Neural progenitor cell (in vitro differentiated cells): ENCODE measurements at regions not wholly inside any gene's neighbourhood (a gene's known extent, or its start where the extent isn't known, plus 50 kb on each side); places are given as distances from the start of the nearest gene placed in this dataset.

Experiments used
- DNase-seq: peaks from one replicate; pipeline ENCODE4 v3.0.0-alpha.2; 2016; ENCODE audit warnings: low spot score
- H2AFZ ChIP-seq: fragments of 200-600 bp; sonication (generic); replicated peaks from 2 replicates; pipeline ENCODE4 v1.6.1; 2016; ENCODE audit warnings: antibody characterized with exemption
- H3F3A ChIP-seq: fragments of 200-600 bp; sonication (generic); 2 replicates; pipeline ENCODE4 v1.6.1; 2016; ENCODE audit warnings: antibody characterized with exemption, low read depth
- H3K27ac ChIP-seq: fragments of 200-600 bp; sonication (generic); 2 replicates; pipeline ENCODE4 v1.5.1; 2016; ENCODE audit warnings: mild to moderate bottlenecking
- H3K27me3 ChIP-seq: fragments of 200-600 bp; sonication (generic); 2 replicates; pipeline ENCODE4 v1.6.1; 2016; ENCODE audit warnings: mild to moderate bottlenecking, moderate library complexity
- H3K36me3 ChIP-seq: fragments of 200-600 bp; sonication (generic); 2 replicates; pipeline ENCODE4 v1.5.1; 2016
- H3K4me1 ChIP-seq: fragments of 200-600 bp; sonication (generic); 2 replicates; pipeline ENCODE4 v1.6.1; 2016; ENCODE audit warnings: mixed run types
- H3K4me2 ChIP-seq: fragments of 200-600 bp; sonication (generic); 2 replicates; pipeline ENCODE4 v1.6.1; 2016
- H3K4me3 ChIP-seq: fragments of 200-600 bp; sonication (generic); 2 replicates; pipeline ENCODE4 v1.5.1; 2016
- H3K79me2 ChIP-seq: fragments of 200-600 bp; sonication (generic); 2 replicates; pipeline ENCODE4 v1.6.1; 2016; ENCODE audit warnings: low read depth
- H3K9ac ChIP-seq: fragments of 200-600 bp; sonication (generic); 2 replicates; pipeline ENCODE4 v1.6.1; 2016
- H3K9me3 ChIP-seq: fragments of 200-600 bp; sonication (generic); 2 replicates; pipeline ENCODE4 v1.5.1; 2016; ENCODE audit warnings: low read depth
- H4K20me1 ChIP-seq: fragments of 200-600 bp; sonication (generic); 2 replicates; pipeline ENCODE4 v1.6.1; 2016; ENCODE audit warnings: low read depth
- H3K27ac Mint-ChIP-seq: 3 replicates; pipeline ENCODE4 v1.8.0; 2021; ENCODE audit warnings: mixed read lengths
- H3K27me3 Mint-ChIP-seq: 2 replicates; pipeline ENCODE4 v1.8.0; 2022; ENCODE audit warnings: low read depth, mild to moderate bottlenecking, inconsistent platforms, moderate library complexity, mixed read lengths; ENCODE audit not compliant: insufficient read depth
- H3K36me3 Mint-ChIP-seq: 3 replicates; pipeline ENCODE4 v1.8.0; 2021; ENCODE audit warnings: mixed read lengths
- H3K4me1 Mint-ChIP-seq: 3 replicates; pipeline ENCODE4 v1.8.0; 2021; ENCODE audit warnings: mixed read lengths
- H3K4me3 Mint-ChIP-seq: 3 replicates; pipeline ENCODE4 v1.8.0; 2021; ENCODE audit warnings: mild to moderate bottlenecking, moderate library complexity, mixed read lengths
- H3K9me3 Mint-ChIP-seq: 3 replicates; pipeline ENCODE4 v1.8.0; 2020; ENCODE audit warnings: mixed read lengths
- EZH2 ChIP-seq: fragments of 200-600 bp; sonication (generic); IDR thresholded peaks from 2 replicates; pipeline ENCODE4 v1.6.1; 2017; ENCODE audit warnings: antibody characterized with exemption, mild to moderate bottlenecking, moderate library complexity
- EZH2phosphoT487 ChIP-seq: fragments of 200-600 bp; sonication (generic); IDR thresholded peaks from 2 replicates; pipeline ENCODE4 v1.6.1; 2017; ENCODE audit warnings: antibody characterized with exemption
- TF ChIP-seq, protein P1 (sequence below): fragments of 200-600 bp; sonication (generic); IDR thresholded peaks from 2 replicates; pipeline ENCODE4 v1.5.1; 2017; ENCODE audit warnings: antibody characterized with exemption, mild to moderate bottlenecking

GRCh38 chr2:62570861-62571698 lies 65.1 kb upstream of the TMEM17 start:
- TF ChIP-seq EZH2 (no peak), EZH2phosphoT487 (no peak)
- TF ChIP-seq, protein P1, sequence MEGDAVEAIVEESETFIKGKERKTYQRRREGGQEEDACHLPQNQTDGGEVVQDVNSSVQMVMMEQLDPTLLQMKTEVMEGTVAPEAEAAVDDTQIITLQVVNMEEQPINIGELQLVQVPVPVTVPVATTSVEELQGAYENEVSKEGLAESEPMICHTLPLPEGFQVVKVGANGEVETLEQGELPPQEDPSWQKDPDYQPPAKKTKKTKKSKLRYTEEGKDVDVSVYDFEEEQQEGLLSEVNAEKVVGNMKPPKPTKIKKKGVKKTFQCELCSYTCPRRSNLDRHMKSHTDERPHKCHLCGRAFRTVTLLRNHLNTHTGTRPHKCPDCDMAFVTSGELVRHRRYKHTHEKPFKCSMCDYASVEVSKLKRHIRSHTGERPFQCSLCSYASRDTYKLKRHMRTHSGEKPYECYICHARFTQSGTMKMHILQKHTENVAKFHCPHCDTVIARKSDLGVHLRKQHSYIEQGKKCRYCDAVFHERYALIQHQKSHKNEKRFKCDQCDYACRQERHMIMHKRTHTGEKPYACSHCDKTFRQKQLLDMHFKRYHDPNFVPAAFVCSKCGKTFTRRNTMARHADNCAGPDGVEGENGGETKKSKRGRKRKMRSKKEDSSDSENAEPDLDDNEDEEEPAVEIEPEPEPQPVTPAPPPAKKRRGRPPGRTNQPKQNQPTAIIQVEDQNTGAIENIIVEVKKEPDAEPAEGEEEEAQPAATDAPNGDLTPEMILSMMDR, result no peak
- Mint-ChIP-seq H3K9me3 (no peaks in the 10 kb centered on the region), H3K4me1 (peaks cover 15% of the 10 kb centered on the region), H3K27ac (no peak overlapping the region), H3K36me3 (no peaks in the 10 kb centered on the region), H3K4me3 (peak overlapping the region; percentile 70), H3K27me3 (peaks cover 9% of the 10 kb centered on the region)
- Histone ChIP-seq H3K27me3 (peaks cover 37% of the 10 kb centered on the region), H3K9ac (no peak overlapping the region), H3K79me2 (no peaks in the 10 kb centered on the region), H4K20me1 (no peaks in the 10 kb centered on the region), H3K4me2 (peak overlapping the region; percentile 82), H3K4me1 (peaks cover 11% of the 10 kb centered on the region), H3K4me3 (peak overlapping the region; percentile 45), H3K27ac (no peak overlapping the region), H3K36me3 (no peaks in the 10 kb centered on the region), H3F3A (no peaks in the 10 kb centered on the region), H3K9me3 (no peaks in the 10 kb centered on the region), H2AFZ (peak overlapping the region; percentile 92)
- DNase-seq, result peak; percentile 17

- Histone ChIP-seq H3F3A (no peaks in the 10 kb centered on the region), H2AFZ (peak overlapping the region; percentile 92), H4K20me1 (no peaks in the 10 kb centered on the region), H3K9me3 (no peaks in the 10 kb centered on the region), H3K79me2 (no peaks in the 10 kb centered on the region), H3K4me1 (peaks cover 11% of the 10 kb centered on the region), H3K36me3 (no peaks in the 10 kb centered on the region), H3K9ac (no peak overlapping the region), H3K27me3 (peaks cover 37% of the 10 kb centered on the region), H3K27ac (no peak overlapping the region), H3K4me3 (peak overlapping the region; percentile 45), H3K4me2 (peak overlapping the region; percentile 82)
- Mint-ChIP-seq H3K27ac (no peak overlapping the region), H3K9me3 (no peaks in the 10 kb centered on the region), H3K27me3 (peaks cover 9% of the 10 kb centered on the region), H3K4me3 (peak overlapping the region; percentile 31), H3K36me3 (no peaks in the 10 kb centered on the region), H3K4me1 (peaks cover 14% of the 10 kb centered on the region)
- peak; percentile 24 for DNase-seq
- no peak for TF ChIP-seq EZH2
- no peak for TF ChIP-seq EZH2phosphoT487
- TF ChIP-seq, protein P1, result no peak
These were observed 64.2 kb upstream of the TMEM17 start for GRCh38 chr2:62569907-62570841.

DNA sequence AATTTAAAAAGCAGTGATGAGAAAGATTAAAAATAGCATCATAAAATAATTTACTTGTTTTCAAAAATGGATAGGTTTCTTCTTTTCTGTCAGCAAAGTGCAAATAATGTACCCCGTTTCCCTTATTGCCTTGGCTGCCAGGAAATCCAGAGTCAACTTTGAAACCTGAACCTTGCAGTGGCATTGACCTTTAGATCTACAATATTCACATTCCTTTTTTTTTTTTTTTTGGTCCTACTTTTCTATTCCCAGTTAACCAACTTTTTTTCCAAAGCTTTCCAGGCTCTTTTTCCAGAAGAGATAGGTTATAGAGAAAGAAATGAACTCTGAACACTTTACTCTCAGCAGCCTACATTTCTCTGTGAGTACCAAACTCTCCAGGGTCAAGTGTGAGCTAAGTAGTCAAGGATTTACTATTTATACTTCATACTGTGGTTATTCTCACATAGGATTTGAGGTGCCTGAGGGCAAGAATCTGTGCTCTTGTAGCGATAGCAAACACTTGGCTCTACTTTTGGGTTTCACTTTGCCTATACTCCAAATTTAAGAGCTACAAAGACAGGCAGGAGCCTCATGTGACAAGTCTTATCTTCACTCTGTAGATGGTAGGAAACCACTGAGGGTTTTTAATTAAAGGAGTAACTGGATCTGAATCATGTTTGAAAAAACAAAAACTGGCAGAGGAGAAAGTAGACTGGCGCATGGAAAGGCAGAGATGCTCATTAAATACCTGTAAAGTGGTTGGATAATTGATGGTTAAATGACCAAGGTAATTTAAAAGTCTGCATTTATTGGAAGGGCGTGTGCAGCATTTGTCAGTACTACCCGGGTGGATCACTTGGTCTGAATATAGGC lies 63.2 kb upstream of the TMEM17 start:
- H3F3A ChIP-seq, result no peaks in the 10 kb centered on the region
- H3K4me2 ChIP-seq, result no peak overlapping the region
- no peak for DNase-seq
- no peak overlapping the region for H2AFZ ChIP-seq
- peaks cover 37% of the 10 kb centered on the region for H3K27me3 ChIP-seq
- TF ChIP-seq, protein P1, result no peak
- TF ChIP-seq EZH2phosphoT487, result no peak
- no peak for TF ChIP-seq EZH2
- Mint-ChIP-seq H3K4me3 (no peak overlapping the region), H3K27me3 (peaks cover 9% of the 10 kb centered on the region), H3K4me1 (peaks cover 14% of the 10 kb centered on the region), H3K9me3 (no peaks in the 10 kb centered on the region), H3K36me3 (no peaks in the 10 kb centered on the region), H3K27ac (no peak overlapping the region)
- H3K4me1 ChIP-seq, result peaks cover 11% of the 10 kb centered on the region
- no peaks in the 10 kb centered on the region for H3K36me3 ChIP-seq
- no peak overlapping the region for H3K9ac ChIP-seq
- H4K20me1 ChIP-seq, result no peaks in the 10 kb centered on the region
- no peak overlapping the region for H3K4me3 ChIP-seq
- no peaks in the 10 kb centered on the region for H3K9me3 ChIP-seq
- no peak overlapping the region for H3K27ac ChIP-seq
- H3K79me2 ChIP-seq, result no peaks in the 10 kb centered on the region
